ENCODE measurements at regions not wholly inside any gene's neighbourhood (a gene's known extent, or its start where the extent isn't known, plus 50 kb on each side); places are given as distances from the start of the nearest gene placed in this dataset.
"Not testable (repeated sequence)": the region's sequence is repeated elsewhere in the genome, so short reads cannot be mapped to it uniquely, and the experiment has no call there.

GRCh38 chr2:83817511-83817910 lies 641.6 kb downstream of the SUCLG1 start:
- TF ChIP-seq CTCF (IDR thresholded peaks at IDR 0.05; ENCODE audit: low read depth, low read length): no peak
- H3K36me3 ChIP-seq: no peaks in the 10 kb centered on the region
- DNase-seq: no peak
- H3K9me3 ChIP-seq: no peaks in the 10 kb centered on the region
- H3K27me3 ChIP-seq: no peaks in the 10 kb centered on the region
- no peaks in the 10 kb centered on the region for H3K4me1 ChIP-seq
- no peak overlapping the region for H3K4me3 ChIP-seq (ENCODE audit: low read depth, low read length)

- Histone ChIP-seq H3K9me3 (no peaks in the 10 kb centered on the region), H3K27me3 (no peaks in the 10 kb centered on the region), H3K4me1 (no peaks in the 10 kb centered on the region), H3K36me3 (no peaks in the 10 kb centered on the region), H3K4me3 (ENCODE audit: low read depth, low read length) (no peak overlapping the region)
- no peak for TF ChIP-seq CTCF (IDR thresholded peaks at IDR 0.05; ENCODE audit: low read depth, low read length)
- no peak for DNase-seq
These were observed 650.2 kb downstream of the SUCLG1 start for GRCh38 chr2:83808878-83809277.

- Histone ChIP-seq H3K4me3 (ENCODE audit: low read depth, low read length) (no peak overlapping the region), H3K36me3 (no peaks in the 10 kb centered on the region), H3K4me1 (no peaks in the 10 kb centered on the region), H3K9me3 (no peaks in the 10 kb centered on the region), H3K27me3 (no peaks in the 10 kb centered on the region)
- TF ChIP-seq CTCF (IDR thresholded peaks at IDR 0.05; ENCODE audit: low read depth, low read length): no peak
- DNase-seq: no peak
These were observed 656.5 kb downstream of the SUCLG1 start for GRCh38 chr2:83802604-83803003.

DNA sequence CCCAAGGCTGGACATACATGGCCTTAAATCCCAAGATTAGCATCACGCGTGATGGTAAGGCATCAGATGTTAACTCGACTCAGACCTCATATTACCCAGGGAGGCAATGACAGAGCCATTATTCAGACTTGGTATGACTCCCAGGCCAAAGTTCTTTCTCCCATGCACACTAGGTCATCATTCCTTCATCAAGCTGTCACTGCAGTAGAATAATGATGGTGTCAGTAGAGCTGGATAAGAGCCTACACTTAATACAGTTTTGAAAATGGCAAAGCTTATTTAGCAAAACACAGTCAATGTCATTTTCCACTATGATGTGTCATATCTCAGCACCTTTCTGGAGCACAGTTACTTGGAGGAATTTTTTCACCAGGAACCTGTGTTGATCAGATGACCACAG lies 663.3 kb downstream of the SUCLG1 start:
- Histone ChIP-seq H3K36me3 (no peaks in the 10 kb centered on the region), H3K4me1 (no peaks in the 10 kb centered on the region), H3K4me3 (ENCODE audit: low read depth, low read length) (no peak overlapping the region), H3K9me3 (no peaks in the 10 kb centered on the region), H3K27me3 (no peaks in the 10 kb centered on the region)
- DNase-seq: no peak
- TF ChIP-seq CTCF (IDR thresholded peaks at IDR 0.05; ENCODE audit: low read depth, low read length): no peak

DNA sequence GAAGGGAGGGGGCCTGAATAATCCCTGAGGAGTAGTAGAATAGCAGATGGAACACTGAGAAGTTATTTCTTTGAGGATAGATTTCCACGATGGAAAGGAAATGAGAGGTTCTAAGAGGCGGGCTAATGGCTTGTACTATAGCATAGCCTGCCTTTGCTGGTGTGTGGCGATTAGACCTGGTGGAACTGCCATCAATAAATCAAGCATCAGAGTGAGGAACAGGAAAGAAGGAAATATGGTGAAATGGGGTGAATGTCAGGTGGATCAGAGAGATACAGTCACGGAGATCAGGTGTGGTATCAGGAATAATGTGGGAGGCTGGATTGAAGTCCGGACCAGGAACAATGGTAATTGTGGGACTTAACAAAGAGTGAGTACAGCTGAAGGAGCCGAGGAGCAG lies 668.6 kb downstream of the SUCLG1 start:
- H3K9me3 ChIP-seq; DNase-seq; H3K4me3 ChIP-seq (ENCODE audit: low read depth, low read length); H3K27me3 ChIP-seq; H3K36me3 ChIP-seq; H3K4me1 ChIP-seq: not testable (repeated sequence)

DNA sequence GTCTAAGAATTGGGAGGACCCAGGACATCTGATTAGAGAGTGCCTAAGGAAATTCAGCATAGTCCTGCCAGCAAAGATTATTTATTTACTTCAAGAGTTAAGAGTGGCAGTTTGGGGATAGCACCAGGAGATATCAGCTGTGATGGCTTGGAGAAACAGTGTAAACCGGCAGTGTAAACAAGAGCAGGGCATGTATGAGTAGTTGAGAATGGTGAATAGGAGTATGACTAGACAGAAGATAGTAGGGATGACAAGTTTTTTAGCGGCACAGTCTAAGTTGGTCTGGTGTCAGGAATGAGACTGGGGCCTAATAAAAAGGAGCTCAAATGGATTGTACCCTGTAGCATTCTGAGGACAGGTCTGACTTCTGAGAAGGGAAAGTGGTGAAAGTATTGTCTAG lies 669.4 kb downstream of the SUCLG1 start:
- H3K4me3 ChIP-seq (ENCODE audit: low read depth, low read length); H3K27me3 ChIP-seq; H3K9me3 ChIP-seq; H3K4me1 ChIP-seq; H3K36me3 ChIP-seq; DNase-seq: not testable (repeated sequence)

- H3K27me3 ChIP-seq; H3K4me1 ChIP-seq; H3K9me3 ChIP-seq; H3K36me3 ChIP-seq; H3K4me3 ChIP-seq (ENCODE audit: low read depth, low read length); DNase-seq: not testable (repeated sequence)
These were observed 670.0 kb downstream of the SUCLG1 start for GRCh38 chr2:83788938-83789566.

GRCh38 chr2:83787189-83787588 lies 671.9 kb downstream of the SUCLG1 start:
- Histone ChIP-seq H3K9me3 (no peaks in the 10 kb centered on the region), H3K4me1 (no peaks in the 10 kb centered on the region), H3K4me3 (ENCODE audit: low read depth, low read length) (no peak overlapping the region), H3K36me3 (no peaks in the 10 kb centered on the region), H3K27me3 (no peaks in the 10 kb centered on the region)
- DNase-seq: no peak
- no peak for TF ChIP-seq CTCF (IDR thresholded peaks at IDR 0.05; ENCODE audit: low read depth, low read length)
